Tibial artery (tissue), 4 donors: ENCODE measurements at regions not wholly inside any gene's neighbourhood (a gene's known extent, or its start where the extent isn't known, plus 50 kb on each side); places are given as distances from the start of the nearest gene placed in this dataset.

Experiments used
- DNase-seq, 2 donors: peaks; one replicate each; pipeline ENCODE4 v3.0.0-alpha.2; 2019
- H3K27ac ChIP-seq, 2 donors: fragments of 200-600 bp; sonication (generic) in 1 of 2; 1 replicate in 1 of 2; 2 replicates in 1 of 2; pipeline ENCODE4 v1.5.1; 2018 to 2019; ENCODE audit warnings: mild to moderate bottlenecking in 1 of 2
- H3K27me3 ChIP-seq, 2 donors: fragments of 200-600 bp; sonication (generic) in 1 of 2; one replicate each; pipeline versions ENCODE4 v1.5.1 to v1.6.0; 2016 to 2019
- H3K36me3 ChIP-seq, 3 donors: fragments of 200-600 bp; sonication (generic) in 2 of 3; one replicate each; pipeline ENCODE4 v1.5.1; 2016 to 2019; ENCODE audit warnings: mild to moderate bottlenecking in 2 of 3
- H3K4me1 ChIP-seq, 4 donors: fragments of 200-600 bp; sonication (generic) in 2 of 4; 1 replicate in 3 of 4; 2 replicates in 1 of 4; pipeline ENCODE4 v1.5.1; 2016 to 2019
- H3K4me3 ChIP-seq, 2 donors: fragments of 200-600 bp; sonication (generic) in 1 of 2; 1 replicate in 1 of 2; 2 replicates in 1 of 2; pipeline ENCODE4 v1.5.1; 2018 to 2019; ENCODE audit warnings: mild to moderate bottlenecking in 2 of 2
- H3K9me3 ChIP-seq, 3 donors: fragments of 200-600 bp; sonication (generic) in 1 of 3; one replicate each; pipeline ENCODE4 v1.5.1; 2016 to 2019
- CTCF ChIP-seq, 2 experiments: fragments of 200-600 bp in 1 of 2; fragments of 450-650 bp in 1 of 2; IDR thresholded peaks; one replicate each; pipeline ENCODE4 v1.5.1; 2017 to 2019; ENCODE audit warnings: antibody characterized with exemption in 2 of 2, mild to moderate bottlenecking in 1 of 2, moderate library complexity in 1 of 2
- intact Hi-C: fragments of 100-400 bp; cut with DNase I; formaldehyde crosslinking; loops from one replicate; pipeline ENCODE4 v1.15.0; 2023; ENCODE audit warnings: low total_unique reads

GRCh38 chr4:60195256-60195655 is 1004.9 kb upstream of the ADGRL3 start:
- peaks cover 0 to 11% (median 0%) of the 10 kb centered on the region in 3 donors for H3K9me3 ChIP-seq
- no peaks in the 10 kb centered on the region for H3K36me3 ChIP-seq
- no peaks in the 10 kb centered on the region for H3K4me1 ChIP-seq
- no peak for TF ChIP-seq CTCF (IDR thresholded peaks at IDR 0.05)
- intact Hi-C loops, result no loop called here
- no peak for DNase-seq
- no peak overlapping the region for H3K4me3 ChIP-seq
- no peak overlapping the region for H3K27ac ChIP-seq
- H3K27me3 ChIP-seq, result no peaks in the 10 kb centered on the region

- no peak for DNase-seq
- peak; percentile 75 to 79 for TF ChIP-seq CTCF (IDR thresholded peaks at IDR 0.05)
- H3K4me1 ChIP-seq, result no peaks in the 10 kb centered on the region
- no peak overlapping the region for H3K4me3 ChIP-seq
- no peak overlapping the region for H3K27ac ChIP-seq
- H3K9me3 ChIP-seq, result no peaks in the 10 kb centered on the region
- no peaks in the 10 kb centered on the region for H3K27me3 ChIP-seq
- no peaks in the 10 kb centered on the region for H3K36me3 ChIP-seq
- intact Hi-C loops, result no loop called here
These were observed 999.0 kb upstream of the ADGRL3 start for GRCh38 chr4:60201052-60201673.

GRCh38 chr4:60209588-60209987 is 990.5 kb upstream of the ADGRL3 start:
- TF ChIP-seq CTCF (IDR thresholded peaks at IDR 0.05), result no peak
- DNase-seq, result no peak
- H3K27ac ChIP-seq, result no peak overlapping the region
- no peaks in the 10 kb centered on the region for H3K36me3 ChIP-seq
- H3K9me3 ChIP-seq, result no peaks in the 10 kb centered on the region
- no peaks in the 10 kb centered on the region for H3K4me1 ChIP-seq
- intact Hi-C loops, result no loop called here
- no peaks in the 10 kb centered on the region for H3K27me3 ChIP-seq
- H3K4me3 ChIP-seq, result no peak overlapping the region

GRCh38 chr4:60215906-60216305 is 984.2 kb upstream of the ADGRL3 start:
- TF ChIP-seq CTCF (IDR thresholded peaks at IDR 0.05), result no peak
- Histone ChIP-seq H3K4me1 (no peaks in the 10 kb centered on the region), H3K4me3 (no peak overlapping the region), H3K36me3 (no peaks in the 10 kb centered on the region), H3K27ac (no peak overlapping the region), H3K9me3 (no peaks in the 10 kb centered on the region), H3K27me3 (no peaks in the 10 kb centered on the region)
- no peak for DNase-seq
- intact Hi-C loops, result no loop called here

- Histone ChIP-seq H3K4me1 (no peaks in the 10 kb centered on the region), H3K36me3 (no peaks in the 10 kb centered on the region), H3K27me3 (no peaks in the 10 kb centered on the region), H3K9me3 (no peaks in the 10 kb centered on the region), H3K27ac (no peak overlapping the region), H3K4me3 (no peak overlapping the region)
- no peak for DNase-seq
- no peak for TF ChIP-seq CTCF (IDR thresholded peaks at IDR 0.05)
- intact Hi-C loops, result no loop called here
These were observed 983.4 kb upstream of the ADGRL3 start for GRCh38 chr4:60216752-60217151.

GRCh38 chr4:60221866-60222265 is 978.3 kb upstream of the ADGRL3 start:
- H3K36me3 ChIP-seq, result no peaks in the 10 kb centered on the region
- TF ChIP-seq CTCF (IDR thresholded peaks at IDR 0.05), result no peak

More at GRCh38 chr4:60221866-60222265, 978.3 kb upstream of the ADGRL3 start:
- H3K4me1 ChIP-seq, result peaks cover 0 to 19% (median 8%) of the 10 kb centered on the region in 4 donors
- no peak overlapping the region for H3K4me3 ChIP-seq
- intact Hi-C loops, result no loop called here
- no peaks in the 10 kb centered on the region for H3K27me3 ChIP-seq
- H3K27ac ChIP-seq, result no peak overlapping the region
- no peaks in the 10 kb centered on the region for H3K9me3 ChIP-seq
- no peak for DNase-seq
